GM12864 (cell line): ENCODE measurements at regions not wholly inside any gene's neighbourhood (a gene's known extent, or its start where the extent isn't known, plus 50 kb on each side); places are given as distances from the start of the nearest gene placed in this dataset.

ENCODE experiments used
- DNase-seq: peaks from one replicate; pipeline ENCODE4 v3.0.0-alpha.2; 2011; ENCODE audit warnings: low read depth
- H3K4me3 ChIP-seq: 2 replicates; pipeline ENCODE4 v1.5.1; 2011; ENCODE audit warnings: mild to moderate bottlenecking, low read depth, low read length, control low read depth
- TF ChIP-seq, protein P1 (sequence below): IDR thresholded peaks from 2 replicates; pipeline ENCODE4 v1.5.1; 2011; ENCODE audit warnings: low read depth, mild to moderate bottlenecking, moderate library complexity, low read length, control low read depth, inconsistent platforms; ENCODE audit errors: missing control alignments

DNA sequence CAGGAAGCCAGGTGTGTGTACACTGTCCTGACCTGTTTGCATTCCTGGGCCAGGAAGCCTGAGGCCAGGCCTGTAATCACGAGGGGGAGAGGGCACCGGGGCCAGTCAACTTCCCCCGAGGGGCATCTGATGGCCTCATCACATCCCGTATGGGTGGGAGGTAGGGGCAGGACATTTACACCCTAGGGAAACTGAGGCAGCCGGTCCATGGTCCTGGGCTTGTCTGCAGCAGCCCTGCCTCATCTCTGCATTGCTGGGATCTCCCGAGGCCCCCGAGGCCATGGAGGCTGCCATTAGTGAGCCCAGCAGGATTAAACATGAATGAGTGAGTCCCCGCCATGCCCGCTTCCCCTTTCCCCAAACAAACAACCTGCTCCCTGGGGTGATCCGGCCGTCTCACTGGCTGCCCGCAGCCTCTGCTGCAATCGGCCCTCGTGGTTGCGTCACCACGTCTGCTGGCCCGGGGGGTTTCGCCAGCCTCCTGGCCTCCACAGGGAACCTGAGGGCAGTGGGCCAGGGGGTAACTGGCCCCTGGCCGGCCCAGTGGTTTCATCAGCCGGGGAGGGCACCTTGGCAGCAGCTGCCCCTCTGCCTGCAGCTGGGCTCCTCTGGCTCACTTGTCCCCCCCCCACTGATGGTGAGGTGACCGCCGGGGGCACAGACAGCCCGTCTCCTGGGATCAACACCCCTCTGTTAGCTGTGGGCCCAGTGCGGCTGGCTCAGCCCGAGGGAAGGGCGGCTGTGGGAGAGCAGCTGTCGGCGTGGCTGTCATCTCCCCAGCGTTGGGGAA lies 88.3 kb upstream of the GSE1 start:
- no peak overlapping the region for H3K4me3 ChIP-seq
- DNase-seq, result no peak
- TF ChIP-seq, protein P1, sequence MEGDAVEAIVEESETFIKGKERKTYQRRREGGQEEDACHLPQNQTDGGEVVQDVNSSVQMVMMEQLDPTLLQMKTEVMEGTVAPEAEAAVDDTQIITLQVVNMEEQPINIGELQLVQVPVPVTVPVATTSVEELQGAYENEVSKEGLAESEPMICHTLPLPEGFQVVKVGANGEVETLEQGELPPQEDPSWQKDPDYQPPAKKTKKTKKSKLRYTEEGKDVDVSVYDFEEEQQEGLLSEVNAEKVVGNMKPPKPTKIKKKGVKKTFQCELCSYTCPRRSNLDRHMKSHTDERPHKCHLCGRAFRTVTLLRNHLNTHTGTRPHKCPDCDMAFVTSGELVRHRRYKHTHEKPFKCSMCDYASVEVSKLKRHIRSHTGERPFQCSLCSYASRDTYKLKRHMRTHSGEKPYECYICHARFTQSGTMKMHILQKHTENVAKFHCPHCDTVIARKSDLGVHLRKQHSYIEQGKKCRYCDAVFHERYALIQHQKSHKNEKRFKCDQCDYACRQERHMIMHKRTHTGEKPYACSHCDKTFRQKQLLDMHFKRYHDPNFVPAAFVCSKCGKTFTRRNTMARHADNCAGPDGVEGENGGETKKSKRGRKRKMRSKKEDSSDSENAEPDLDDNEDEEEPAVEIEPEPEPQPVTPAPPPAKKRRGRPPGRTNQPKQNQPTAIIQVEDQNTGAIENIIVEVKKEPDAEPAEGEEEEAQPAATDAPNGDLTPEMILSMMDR, result no peak

DNA sequence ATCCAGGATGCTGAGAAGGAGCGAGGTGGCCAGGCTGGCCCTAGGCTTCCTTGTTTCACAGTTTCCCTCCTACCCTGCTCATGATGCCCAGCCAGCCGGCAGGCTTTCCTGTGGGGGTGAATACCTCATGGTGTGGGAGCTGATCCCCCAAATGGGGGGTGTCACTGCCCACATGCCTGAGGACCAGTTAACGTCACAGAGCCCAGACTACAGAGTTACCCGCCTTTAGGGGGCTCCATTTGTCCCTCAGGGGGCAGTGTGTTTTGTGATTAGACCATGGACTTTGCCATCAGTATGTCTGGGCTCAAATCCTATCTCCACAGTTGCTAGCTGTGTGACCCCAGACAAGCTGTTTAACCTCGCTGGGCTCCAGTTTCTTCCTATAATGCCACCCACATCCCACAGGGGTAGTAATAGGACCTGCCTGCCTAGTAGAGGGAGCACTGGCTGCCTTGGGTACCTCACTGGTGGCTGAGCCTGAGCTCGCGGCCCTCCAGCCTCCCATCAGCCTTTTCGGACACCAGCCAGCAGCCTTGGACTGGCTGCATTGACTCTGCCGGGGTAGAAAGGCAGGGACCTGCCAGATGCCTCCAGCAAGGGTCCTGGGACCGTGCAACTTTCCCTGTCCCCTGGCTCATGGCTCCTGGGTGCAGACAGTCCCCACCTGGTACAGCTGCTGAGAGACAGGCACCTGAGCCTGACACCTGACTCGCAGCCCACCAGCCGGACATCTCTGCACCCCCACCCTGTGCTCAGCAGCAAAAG lies 87.5 kb upstream of the GSE1 start:
- H3K4me3 ChIP-seq, result no peak overlapping the region
- DNase-seq, result no peak
- TF ChIP-seq, protein P1, result no peak

DNA sequence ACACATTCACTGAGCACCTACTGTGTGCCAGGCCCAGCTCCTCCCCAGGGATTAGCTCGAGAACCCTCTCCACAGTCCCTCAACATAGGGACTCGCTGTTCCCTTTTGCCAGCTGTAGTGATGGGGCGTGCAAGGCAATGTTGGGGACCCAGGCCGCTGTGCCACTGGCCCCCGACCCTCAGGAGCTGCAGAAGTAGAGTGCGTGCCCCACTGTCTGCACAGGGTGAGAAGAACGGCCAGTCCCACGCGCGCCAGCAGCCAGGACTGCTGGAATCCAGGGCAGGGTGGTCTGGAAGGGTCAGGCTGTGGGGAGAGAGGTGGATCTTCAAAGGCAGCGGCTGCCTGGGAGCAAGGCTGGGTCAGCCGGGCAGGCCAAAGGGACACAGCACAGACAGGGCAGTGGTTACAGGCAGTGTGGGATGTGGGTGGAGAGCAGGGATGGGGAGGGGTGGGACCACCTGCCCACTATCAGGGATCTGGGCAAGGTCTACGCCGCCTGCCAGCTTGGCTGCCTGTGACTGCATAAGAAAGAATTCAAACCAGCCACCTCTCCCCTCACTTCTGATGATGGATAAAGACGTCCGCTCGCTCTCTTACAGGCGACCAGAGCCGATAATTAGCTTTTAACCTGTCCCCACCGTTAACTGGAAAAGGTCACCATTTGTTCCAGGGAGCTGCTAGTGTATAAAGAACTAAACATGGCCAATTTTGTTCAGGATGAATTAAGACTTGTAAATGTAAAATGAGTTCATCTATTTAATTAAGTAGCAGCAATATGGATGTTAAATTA lies 86.7 kb upstream of the GSE1 start:
- no peak overlapping the region for H3K4me3 ChIP-seq
- TF ChIP-seq, protein P1, result no peak
- DNase-seq, result no peak

GRCh38 chr16:85527042-85527766 lies 85.9 kb upstream of the GSE1 start:
- no peak for DNase-seq
- no peak overlapping the region for H3K4me3 ChIP-seq
- TF ChIP-seq, protein P1, result no peak

DNA sequence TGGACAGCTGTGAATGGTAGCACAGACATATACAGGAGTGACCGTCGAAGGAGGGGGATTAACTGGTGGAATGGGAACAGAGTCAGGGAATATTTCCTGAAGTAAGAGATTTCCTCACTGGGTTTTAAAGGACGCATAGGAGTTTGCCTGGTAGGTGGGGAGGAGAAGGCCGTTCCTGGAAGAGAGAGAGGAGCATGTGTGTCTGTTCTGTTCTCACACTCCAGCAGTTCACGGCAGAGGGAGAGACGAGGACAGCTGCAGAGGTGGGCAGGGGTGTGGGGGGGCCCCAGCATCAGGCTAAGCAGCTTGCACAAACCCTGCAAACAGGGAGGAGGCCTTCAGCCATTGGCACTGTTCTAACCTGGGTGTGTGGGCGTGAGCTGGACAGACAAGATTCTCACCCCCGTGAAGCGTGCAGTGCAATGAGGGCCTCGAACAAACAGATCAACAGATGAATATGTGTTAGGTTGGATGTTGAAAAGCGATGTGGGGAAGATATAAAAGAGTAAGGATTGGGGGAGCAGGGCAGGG lies 85.3 kb upstream of the GSE1 start:
- H3K4me3 ChIP-seq, result no peak overlapping the region
- TF ChIP-seq, protein P1, result no peak
- DNase-seq, result no peak
